GM19025 (cell line): ENCODE measurements at regions not wholly inside any gene's neighbourhood (a gene's known extent, or its start where the extent isn't known, plus 50 kb on each side); places are given as distances from the start of the nearest gene placed in this dataset.

Experiments used
- ATAC-seq: cut with Tn5 transposase; IDR thresholded peaks from one replicate; pipeline ENCODE4 v1.9.1; 2021; ENCODE audit warnings: mild to moderate bottlenecking, low read depth, moderate library complexity; ENCODE audit not compliant: unreplicated experiment

- no peak for ATAC-seq
Observed at GRCh38 chr22:47673557-47673956, 911.1 kb downstream of the TBC1D22A start.

GRCh38 chr22:47672526-47672925 lies 910.1 kb downstream of the TBC1D22A start:
- no peak for ATAC-seq

- ATAC-seq: no peak
Observed at GRCh38 chr22:47665151-47665550, 902.7 kb downstream of the TBC1D22A start.

- ATAC-seq: no peak
Observed at GRCh38 chr22:47663615-47664605, 901.5 kb downstream of the TBC1D22A start.

GRCh38 chr22:47659467-47660223 lies 897.2 kb downstream of the TBC1D22A start:
- ATAC-seq: no peak

GRCh38 chr22:47658182-47658581 lies 895.7 kb downstream of the TBC1D22A start:
- ATAC-seq: no peak

- ATAC-seq: no peak
Observed at GRCh38 chr22:47657224-47657623, 894.8 kb downstream of the TBC1D22A start.

GRCh38 chr22:47656806-47657205 lies 894.4 kb downstream of the TBC1D22A start:
- ATAC-seq: no peak

GRCh38 chr22:47655930-47656329 lies 893.5 kb downstream of the TBC1D22A start:
- ATAC-seq: no peak

- no peak for ATAC-seq
Observed at GRCh38 chr22:47654922-47655491, 892.6 kb downstream of the TBC1D22A start.

GRCh38 chr22:47653921-47654320 lies 891.5 kb downstream of the TBC1D22A start:
- no peak for ATAC-seq

- ATAC-seq: no peak
Observed at GRCh38 chr22:47651216-47651987, 889.0 kb downstream of the TBC1D22A start.

GRCh38 chr22:47647720-47648119 lies 885.3 kb downstream of the TBC1D22A start:
- ATAC-seq: no peak

- no peak for ATAC-seq
Observed at GRCh38 chr22:47647181-47647580, 884.7 kb downstream of the TBC1D22A start.

- no peak for ATAC-seq
Observed at GRCh38 chr22:47645923-47646322, 883.5 kb downstream of the TBC1D22A start.

- ATAC-seq: no peak
Observed at GRCh38 chr22:47645450-47645914, 883.0 kb downstream of the TBC1D22A start.

- no peak for ATAC-seq
Observed at GRCh38 chr22:47634347-47634746, 871.9 kb downstream of the TBC1D22A start.

- no peak for ATAC-seq
Observed at GRCh38 chr22:47633111-47633510, 870.7 kb downstream of the TBC1D22A start.

- ATAC-seq: no peak
Observed at GRCh38 chr22:47632701-47633100, 870.3 kb downstream of the TBC1D22A start.

GRCh38 chr22:47631571-47632102 lies 869.2 kb downstream of the TBC1D22A start:
- no peak for ATAC-seq
